Hematopoietic multipotent progenitor cell treated with erythropoietin and hydrocortisone succinate and interleukin-3 and kit ligand, for 15 days (in vitro differentiated cells): ENCODE measurements at regions not wholly inside any gene's neighbourhood (a gene's known extent, or its start where the extent isn't known, plus 50 kb on each side); places are given as distances from the start of the nearest gene placed in this dataset.

Source experiments
- DNase-seq: peaks from one replicate; pipeline ENCODE4 v3.0.0-alpha.2; 2015; ENCODE audit warnings: low spot score

DNA sequence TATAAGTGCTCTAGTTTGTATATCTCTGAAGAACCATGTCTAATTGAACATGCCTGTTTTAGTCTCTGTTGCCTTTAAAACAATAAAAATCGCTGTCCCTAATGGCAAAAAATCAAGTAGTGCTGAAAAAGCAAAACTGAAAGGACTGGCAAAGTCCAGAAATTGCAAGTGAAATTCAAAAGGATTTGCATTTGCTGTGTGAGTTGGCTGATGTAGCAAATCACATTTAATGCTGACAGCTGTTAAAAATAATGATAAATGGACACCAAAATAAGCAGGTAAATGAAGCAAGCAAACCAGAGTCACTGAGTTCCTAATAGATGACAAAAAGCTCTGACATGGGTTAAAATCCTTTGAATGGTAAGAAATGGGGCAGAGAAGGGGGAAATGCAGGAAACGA is 874.1 kb downstream of the GRM8 start:
- DNase-seq: no peak

DNA sequence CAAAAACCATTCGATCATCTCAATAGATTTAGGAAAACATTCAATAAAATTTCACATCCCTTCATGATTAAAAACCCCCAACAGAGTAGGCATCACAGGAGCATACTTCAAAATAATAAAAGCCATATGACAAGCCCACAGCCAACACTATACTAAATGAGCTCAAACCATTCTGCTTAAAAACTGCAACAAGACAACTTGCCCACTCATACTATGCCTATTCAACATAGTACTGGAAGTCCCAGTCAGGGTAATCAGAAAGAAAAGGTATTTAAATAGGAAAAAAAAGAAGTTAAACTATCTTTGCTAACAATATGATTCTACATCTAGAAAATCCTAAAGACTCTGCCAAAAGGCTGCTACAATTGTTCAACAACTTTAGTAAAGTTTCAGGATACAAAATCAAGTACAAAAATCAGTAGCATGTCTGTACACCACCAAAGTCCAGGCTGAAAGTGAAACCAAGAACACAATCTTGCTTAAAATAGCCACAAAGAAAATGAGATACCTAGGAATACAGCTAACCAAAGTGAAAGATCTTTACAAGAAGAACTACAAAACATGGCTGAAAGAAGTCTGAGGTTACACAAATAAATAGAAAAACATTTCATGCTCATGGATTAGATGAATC is 882.6 kb downstream of the GRM8 start:
- DNase-seq: no peak

DNA sequence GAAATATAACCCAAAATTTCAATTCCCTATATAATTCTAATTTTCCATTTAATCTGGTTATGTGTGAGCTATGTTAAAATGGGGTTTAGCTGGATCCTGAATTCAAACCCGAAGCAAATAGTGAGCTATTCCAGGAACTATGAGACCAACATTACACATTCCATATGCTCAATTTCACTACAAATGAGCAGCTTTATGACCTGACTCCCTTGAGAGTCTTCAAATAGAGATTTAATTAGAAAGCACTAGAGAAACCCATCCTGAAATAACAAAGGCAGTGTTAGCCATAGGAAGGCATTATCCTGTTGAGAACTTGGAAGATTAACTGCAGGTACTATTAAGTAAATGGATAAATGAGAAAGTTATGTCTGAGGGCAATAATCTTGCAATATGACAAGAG is 890.0 kb downstream of the GRM8 start:
- DNase-seq: no peak

DNA sequence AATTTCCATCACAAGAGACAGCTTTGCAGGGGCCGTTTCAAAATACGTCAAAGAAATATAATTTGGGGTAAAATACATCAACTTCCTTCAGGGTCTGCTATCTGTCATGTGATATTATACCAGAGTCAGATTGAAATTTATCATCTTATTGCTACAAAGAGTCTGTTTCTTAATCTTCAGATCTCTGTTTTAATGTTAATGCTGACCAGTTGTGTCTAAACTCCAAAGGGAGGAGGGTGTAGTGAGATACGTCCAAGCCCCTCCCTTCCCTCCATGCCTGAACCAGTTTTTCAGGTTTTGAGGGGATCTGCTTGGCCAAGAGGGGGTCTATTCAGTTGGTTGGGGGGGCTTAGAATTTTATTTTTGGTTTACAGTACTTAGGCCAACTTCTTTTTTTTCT is 891.6 kb downstream of the GRM8 start:
- DNase-seq: no peak

DNA sequence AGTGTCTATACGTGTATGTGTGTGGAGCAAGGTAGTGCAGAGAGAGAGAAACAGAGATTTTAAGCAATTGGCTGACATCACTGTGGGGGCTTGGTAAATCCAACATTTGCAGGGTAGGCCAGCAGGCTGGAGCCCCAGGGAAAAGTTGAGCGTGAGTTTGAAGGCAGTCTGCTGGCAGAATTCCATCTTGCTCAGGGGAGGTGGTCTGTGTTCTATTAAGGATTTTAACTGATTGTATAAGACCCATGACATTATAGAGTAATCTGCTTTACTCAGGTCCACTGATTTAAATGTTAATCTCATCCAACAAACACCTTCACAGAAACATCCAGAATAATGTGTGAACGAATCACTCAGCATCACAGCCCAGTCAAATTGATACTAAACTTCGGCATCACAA is 912.9 kb downstream of the GRM8 start:
- DNase-seq: no peak

DNA sequence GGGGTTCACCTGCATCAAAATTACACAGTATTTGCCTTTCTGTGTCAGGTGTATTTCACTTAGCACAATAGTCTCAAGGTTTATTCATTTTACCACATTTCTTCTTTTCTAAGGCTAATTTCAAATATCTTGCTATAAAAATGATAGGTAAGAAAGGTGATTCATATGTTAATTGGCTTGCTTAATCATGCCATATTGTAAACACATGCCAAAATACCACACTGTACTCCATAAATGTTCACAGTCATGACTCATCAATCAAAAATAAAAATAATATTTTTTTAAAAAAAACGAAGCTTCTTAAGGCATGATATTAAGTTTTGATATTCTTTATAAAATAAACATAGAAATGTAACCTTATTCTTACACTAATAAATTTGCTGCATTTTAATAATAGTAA is 947.1 kb downstream of the GRM8 start:
- DNase-seq: no peak

DNA sequence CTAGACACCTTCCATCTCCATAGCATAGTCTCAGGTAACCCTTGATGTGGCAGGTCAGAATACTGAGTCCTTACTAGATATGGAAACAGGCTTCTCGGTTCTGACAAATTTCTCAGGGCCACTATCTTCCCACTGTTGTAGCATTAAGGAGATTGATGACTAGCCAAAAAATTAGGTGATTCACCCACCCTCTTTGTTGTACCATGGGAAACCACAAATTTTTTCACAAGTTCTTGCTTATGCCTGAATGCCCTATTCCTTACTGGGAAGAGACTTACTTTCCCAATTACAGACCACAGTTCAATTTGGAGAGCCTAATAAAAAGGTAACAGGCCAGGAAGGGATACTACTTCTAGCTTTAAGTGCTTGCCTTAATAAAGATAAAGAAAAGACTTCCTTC is 948.8 kb downstream of the GRM8 start:
- DNase-seq: no peak

DNA sequence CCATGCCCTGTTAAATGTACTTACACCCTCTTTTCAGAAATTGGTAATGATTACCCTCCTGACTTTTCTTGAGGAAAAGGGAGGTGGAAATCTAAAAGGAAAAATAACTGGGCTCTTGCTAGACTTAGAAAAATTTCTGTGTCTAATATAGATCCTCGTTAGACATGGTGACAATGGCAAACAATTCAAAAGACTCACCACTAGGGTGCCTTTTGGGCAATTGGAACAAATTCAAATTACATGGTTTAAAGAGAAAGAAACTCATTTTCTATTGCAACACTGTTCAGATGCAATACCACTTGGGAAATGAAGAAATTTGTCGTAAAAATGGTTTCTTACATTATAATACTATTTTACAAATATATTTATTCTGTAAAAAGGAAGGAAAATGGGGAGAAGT is 950.1 kb downstream of the GRM8 start:
- no peak for DNase-seq

DNA sequence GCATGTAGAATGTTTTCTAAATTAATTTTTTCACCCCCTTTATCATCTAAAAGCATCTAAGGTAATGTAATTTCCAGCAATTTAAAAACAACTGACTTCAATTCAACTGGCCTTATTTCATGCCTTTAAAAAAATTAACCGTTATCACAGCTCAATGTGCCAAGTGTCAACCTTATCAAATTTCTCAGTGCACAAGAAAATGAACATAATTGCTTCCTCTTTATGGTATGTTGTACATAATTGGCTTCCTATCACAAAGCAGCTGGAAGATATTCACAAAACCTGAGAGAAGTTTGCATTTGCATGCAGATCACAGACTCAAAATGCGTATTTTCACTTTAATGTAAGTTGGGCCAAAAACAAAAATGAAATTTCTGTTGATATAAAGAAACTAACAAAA is 966.4 kb downstream of the GRM8 start:
- DNase-seq: no peak

DNA sequence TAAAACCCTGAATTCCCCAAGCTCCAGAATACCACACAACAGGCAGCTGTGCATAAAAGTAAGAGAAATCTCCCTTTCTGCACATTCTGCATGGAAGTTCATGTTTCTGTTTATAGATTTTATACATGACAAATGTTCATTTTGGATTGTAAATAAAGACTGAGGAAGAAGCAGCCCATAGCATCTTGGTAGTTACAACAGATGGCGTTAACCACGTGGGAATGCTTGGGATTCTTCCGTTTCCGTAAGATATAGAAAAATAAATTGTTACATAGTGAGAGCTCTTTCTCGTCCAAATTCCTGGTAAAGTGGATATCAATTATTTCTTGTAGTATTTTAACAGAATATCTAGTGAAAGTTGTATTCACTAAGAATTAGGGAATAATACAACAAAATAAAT is 1016.5 kb downstream of the GRM8 start:
- no peak for DNase-seq

DNA sequence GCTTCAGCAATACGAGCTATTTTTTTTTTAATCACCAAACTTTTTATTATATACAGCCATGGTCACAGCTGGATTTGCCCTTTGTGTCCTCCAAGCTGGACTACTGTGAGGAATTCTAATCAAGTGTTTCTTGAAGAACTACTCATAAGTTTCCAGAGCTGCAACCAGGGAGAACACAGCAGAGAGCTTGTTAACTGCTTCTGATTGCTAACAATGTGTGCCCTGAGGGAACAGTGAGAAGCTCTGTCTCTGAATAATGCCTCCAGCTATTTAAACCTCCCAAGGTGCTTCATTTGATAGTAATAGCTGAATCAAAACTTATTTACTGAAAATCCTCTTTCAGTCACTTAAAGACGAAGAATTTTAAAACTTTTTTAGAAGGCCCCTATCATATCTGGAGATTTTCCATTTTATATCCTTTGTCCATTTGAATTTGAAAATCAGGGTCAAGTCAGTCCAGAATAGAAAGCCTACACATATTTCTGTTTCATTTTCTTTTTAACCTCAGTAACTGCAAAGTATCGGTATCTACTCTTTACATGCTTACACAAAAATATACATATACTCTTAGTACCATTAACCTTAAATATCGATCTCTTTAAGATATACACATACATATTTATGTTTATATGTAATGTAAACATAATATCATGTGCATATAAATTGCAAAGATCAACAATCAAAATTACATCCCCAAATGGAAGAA is 1024.2 kb downstream of the GRM8 start:
- DNase-seq: no peak

DNA sequence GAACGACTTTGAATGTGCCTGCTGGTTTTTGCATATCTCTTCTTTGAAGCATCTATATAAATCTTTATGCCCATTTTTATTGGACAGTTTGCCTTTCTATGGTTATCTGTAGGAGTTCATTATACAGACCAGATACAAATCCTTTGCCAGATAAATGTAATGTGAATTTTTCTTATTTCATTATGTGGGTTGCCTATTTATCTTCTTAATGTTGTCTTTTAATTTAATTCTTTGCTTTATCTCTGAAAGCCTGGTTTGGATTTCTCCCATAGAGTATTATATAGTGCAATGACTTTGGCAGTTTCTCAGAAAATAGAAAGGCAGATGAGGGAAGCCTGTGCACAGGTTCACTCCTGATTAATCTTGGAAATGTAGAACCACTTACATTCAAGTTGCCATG is 1025.1 kb downstream of the GRM8 start:
- no peak for DNase-seq

DNA sequence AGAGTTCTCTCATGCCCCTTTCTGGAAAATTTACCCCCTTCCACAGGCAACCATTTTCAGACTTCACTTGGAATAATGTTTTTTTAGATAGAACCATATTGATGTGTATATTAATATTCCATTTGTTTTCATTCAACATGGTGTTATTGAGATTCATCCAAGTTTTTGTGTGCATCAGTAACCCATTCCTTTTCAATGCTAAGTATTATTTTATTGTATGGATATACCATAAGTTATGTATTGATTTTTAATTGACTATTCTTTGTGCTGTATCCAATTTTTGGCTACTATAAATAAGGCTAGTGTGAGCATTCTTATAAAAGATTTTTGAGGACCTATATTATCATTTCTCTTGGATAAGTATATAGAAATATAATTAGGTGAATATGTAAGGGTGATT is 1025.7 kb downstream of the GRM8 start:
- DNase-seq: no peak

DNA sequence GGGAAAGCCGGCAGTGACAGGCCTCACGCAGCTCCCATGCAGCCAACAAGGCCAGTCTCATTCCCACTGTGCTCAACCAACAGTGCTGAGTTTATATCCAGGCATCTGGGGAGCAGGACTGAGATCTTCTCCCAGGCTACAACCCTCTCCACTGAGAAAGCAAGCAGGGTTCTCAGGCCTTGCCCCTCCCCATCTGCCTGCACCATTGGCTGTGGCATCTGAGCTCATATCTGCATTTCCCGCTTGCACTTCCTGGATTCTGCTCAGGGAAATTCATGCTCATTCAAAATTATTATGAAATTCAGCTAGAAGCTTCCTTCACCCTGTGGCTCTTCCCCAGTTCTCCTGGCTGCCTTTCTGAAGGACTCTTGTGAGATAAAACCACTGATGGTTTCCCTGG is 1029.0 kb downstream of the GRM8 start:
- DNase-seq: no peak

DNA sequence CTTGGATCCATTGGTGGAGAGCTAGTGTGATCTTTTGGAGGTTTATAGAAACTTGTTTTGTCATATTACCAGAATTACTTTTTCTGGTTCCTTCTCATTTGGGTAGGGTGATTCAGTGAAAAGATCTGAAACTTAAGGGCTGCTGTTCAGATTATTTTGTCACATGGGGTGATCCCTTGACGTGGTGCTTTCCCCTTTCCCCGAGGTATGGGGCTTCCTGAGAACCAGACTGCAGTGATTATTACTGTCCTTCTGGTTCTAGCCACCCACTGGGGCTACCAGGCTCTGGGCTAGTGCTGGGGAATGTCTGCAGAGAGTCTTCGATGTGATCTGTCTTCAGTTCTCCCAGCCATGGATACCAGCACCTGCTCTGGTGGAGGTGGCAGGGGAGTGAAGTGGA is 1030.0 kb downstream of the GRM8 start:
- DNase-seq: no peak

DNA sequence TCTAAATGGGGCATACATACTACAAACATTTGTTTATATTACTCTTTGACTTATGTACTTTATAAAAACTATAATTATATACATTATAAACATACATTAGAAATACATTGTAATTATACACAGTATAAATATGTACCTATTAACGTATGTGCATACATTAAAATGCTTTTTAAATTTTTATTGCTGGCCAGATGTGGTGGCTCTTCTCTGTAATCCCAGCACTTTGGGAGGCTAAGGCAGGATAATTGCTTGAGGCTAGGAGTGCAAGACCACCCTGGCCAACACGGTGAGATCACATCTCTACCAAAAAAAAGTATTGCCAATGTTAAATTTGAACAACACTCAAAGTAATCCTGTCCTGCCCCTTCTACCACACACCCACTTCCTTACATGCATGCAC is 1037.0 kb downstream of the GRM8 start:
- no peak for DNase-seq

DNA sequence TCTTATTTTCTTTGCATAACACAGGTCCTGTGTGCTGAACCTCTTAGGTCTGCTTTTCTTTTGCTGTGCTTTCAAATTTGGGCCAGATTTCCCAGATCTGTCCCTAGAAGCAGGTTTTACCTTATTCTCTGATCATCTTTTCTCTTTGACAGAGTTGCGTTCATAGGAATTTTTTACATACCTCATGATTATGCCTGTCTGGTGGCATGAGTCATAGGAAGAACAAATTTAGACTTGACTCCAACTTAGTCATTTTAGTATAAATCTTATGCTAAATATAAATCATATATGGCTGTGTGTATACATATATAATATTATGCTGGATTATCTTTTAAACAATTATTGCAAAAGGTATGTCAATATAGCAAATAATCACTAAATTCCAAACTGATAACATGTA is 1038.9 kb downstream of the GRM8 start:
- DNase-seq: no peak

DNA sequence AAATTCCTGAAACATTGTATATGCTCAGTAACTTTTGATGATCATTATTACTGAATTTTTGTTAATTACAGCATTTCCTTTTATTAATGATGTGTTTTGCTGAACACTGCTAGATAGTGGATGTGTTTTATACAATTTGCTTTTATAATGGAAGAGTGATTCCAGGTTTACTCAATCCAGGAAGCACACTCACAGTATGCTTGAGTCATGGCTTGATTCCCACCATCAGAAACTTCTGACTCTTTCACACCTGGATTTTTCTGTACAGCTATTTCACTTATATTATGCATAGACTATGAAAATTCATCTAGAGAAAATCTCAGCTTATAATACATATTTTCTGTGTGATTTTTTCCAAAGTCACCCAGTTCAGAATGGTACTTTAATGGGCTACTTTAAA is 1040.9 kb downstream of the GRM8 start:
- DNase-seq: no peak

DNA sequence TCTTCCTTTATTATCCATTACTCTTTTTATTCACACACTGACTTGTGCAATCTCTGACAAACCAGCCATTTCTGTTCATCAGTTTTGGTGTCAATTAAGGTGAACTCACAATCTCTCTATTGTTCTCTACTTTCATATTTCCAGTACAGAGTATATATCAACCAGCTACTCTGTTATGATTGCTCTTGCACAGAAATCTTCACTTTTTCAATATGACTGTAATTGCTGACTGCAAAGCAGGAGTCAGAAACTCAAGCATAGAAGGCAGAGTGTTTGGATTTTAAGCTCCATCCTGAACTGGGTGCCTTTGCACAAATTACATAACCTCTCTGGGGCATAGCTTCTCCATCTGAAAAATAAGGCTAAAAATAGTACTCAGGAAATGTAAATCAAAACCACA is 1042.0 kb downstream of the GRM8 start:
- no peak for DNase-seq

DNA sequence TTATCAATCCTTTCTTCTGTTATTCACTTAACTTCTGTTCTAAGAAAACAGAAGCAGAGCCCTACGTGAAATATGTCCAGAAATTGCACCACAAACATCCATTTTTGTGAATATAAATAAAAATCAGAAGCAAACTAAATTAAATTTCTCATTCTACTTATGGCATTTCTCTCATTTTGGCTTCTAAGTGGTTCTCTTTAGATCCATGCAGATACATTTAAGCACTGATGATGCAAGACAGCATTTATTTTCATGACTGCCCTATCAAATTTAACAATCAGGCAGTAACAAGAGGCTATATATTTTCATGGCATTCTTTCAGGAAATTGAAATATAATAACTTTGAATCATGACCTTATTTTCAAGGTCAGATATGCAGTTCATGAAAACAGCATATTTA is 1049.6 kb downstream of the GRM8 start:
- no peak for DNase-seq

DNA sequence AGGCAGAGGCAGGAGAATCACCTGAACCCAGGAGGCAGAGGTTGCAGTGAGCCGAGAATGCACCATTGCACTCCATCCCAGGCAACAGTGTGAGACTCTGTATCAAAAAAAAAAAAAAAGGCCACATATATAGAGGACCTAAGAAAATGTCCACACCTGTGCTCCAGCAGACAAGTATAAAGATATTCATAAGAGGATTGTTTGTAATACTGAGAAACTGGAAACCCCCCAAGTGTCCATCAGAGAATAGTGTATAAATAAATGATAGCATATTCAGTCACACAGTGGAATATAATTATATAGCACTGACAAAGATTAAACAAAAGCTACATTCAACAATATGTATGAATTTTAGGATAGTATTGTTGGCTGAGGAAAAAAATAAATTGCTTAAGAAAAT is 1050.6 kb downstream of the GRM8 start:
- no peak for DNase-seq

DNA sequence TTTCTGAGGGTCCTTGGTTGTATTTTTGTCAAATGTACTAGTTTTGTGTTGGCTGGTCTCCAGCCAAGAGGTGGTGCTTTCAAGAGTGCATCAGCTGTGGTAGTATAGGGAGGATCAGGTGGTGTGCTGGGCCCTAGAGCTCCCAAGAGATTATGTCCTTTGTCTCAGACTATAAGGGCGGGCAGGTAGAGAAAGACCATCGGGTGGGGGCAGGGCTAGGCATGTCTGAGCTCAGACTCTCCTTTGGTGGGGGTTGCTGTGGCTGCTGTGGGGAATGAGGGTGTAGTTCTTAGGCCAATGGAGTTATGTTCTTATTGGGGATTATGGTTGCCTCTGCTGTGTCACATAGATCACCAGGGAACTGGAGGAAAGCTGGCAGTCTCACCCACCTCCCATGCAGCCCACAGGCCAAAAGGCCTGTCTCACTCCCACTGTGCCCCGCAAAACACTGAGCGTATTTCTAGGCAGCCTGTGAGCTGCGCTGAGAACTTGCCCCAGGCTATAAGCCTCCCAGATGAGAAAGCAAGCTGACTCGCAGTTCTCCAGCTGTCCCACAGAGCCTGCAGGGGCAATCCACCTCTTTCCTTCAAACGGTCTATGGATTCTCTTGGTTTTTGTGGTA is 1066.7 kb downstream of the GRM8 start:
- no peak for DNase-seq

DNA sequence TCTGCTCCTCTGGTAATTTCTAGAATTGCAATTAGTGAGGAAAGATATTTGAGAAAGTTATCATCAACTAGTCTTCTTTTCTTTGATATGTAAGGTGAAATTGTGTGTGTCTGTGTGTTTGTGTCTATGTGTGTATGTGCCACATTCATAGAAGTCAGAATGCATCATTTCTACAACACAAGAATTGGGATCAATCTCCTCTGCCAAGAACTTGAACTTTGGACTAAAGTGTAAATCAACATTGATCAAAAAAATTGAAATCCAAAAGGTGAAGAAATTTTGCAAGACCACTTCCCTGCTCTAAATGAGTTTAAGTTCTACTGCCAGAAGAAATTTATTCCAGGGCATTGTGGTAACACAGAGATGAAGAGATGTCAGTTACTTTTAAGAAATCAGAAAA is 1072.8 kb downstream of the GRM8 start:
- DNase-seq: no peak

DNA sequence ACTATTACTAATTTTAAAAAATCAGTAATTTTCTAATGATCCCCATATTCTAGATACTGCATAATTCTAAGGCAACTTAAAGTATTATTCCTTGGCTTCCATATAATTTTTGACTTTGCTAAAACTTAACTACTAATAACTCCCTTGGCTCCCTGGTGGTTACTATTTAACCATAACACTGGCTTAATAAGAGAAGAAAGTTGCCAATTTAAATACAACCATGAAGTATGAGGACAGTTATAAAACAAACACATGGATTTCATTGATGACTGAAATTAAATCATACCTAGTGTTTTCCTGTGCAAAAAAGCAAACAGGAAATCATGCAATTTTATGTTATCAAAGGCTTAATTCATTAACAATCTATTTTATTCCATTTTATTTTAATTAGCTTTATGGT is 1073.9 kb downstream of the GRM8 start:
- DNase-seq: no peak
